ENCODE measurements at regions not wholly inside any gene's neighbourhood (a gene's known extent, or its start where the extent isn't known, plus 50 kb on each side); places are given as distances from the start of the nearest gene placed in this dataset.

DNA sequence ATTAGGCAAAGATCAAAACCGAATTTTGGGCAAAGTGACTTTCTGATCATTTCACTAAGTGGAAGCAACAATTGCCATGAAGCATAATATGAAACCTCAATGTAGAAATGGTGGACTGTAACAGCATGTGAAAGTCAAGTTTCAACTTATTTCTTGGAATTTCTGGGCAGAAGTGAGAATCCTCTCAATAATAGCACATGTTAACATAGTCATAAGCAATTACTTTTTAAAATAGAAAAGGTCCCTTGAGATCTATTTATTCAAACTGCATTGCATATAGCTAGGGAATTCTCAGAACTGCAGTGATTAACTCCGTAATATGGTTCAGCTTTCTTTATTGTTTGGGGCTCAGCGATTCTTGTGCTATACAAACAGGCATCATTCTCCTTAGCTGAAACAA is 136.7 kb upstream of the ATP2B1 start (continued):
- TF ChIP-seq ZBTB33 (IDR thresholded peaks at IDR 0.05) (no peak), HNF4A (conservative IDR thresholded peaks at IDR 0.05) (no peak), TAF1 (conservative IDR thresholded peaks at IDR 0.05) (no peak), JUND (IDR thresholded peaks at IDR 0.05) (no peak)
- TF ChIP-seq, protein P1, sequence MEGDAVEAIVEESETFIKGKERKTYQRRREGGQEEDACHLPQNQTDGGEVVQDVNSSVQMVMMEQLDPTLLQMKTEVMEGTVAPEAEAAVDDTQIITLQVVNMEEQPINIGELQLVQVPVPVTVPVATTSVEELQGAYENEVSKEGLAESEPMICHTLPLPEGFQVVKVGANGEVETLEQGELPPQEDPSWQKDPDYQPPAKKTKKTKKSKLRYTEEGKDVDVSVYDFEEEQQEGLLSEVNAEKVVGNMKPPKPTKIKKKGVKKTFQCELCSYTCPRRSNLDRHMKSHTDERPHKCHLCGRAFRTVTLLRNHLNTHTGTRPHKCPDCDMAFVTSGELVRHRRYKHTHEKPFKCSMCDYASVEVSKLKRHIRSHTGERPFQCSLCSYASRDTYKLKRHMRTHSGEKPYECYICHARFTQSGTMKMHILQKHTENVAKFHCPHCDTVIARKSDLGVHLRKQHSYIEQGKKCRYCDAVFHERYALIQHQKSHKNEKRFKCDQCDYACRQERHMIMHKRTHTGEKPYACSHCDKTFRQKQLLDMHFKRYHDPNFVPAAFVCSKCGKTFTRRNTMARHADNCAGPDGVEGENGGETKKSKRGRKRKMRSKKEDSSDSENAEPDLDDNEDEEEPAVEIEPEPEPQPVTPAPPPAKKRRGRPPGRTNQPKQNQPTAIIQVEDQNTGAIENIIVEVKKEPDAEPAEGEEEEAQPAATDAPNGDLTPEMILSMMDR (IDR thresholded peaks at IDR 0.05; ENCODE audit: low read depth, low read length, missing input control): no peak

DNA sequence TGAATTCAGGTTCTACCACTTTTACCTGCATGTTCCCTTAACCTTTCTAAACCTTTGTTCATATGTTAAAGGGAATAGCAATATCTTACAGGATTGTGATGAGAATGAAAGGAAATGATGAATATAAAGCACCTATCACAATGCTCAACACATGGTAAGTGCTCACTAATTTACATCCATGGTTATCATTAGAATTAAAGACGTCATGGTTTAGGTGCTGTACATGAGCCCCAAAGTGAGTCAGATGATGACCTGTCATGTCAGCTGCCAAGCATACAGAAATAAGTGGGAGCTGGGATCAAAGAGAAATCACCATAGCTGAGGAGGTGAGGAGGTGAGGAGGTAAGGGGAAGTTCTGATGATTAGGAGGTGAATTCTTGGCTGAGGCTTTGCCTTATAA is 135.9 kb upstream of the ATP2B1 start:
- H3K4me1 ChIP-seq (ENCODE audit: control insufficient read depth in 4 of 4, insufficient read depth in 4 of 4, low read length in 3 of 4): no peaks in the 10 kb centered on the region
- TF ChIP-seq TAF1 (conservative IDR thresholded peaks at IDR 0.05) (no peak), MAX (IDR thresholded peaks at IDR 0.05) (no peak), JUND (IDR thresholded peaks at IDR 0.05) (no peak), ZBTB33 (IDR thresholded peaks at IDR 0.05) (no peak), YY1 (IDR thresholded peaks at IDR 0.05) (no peak), RXRA (IDR thresholded peaks at IDR 0.05) (no peak), HNF4A (conservative IDR thresholded peaks at IDR 0.05) (no peak), GABPA (IDR thresholded peaks at IDR 0.05 in 1 of 2, conservative IDR thresholded peaks at IDR 0.05 in 1 of 2) (no peak), HNF4G (IDR thresholded peaks at IDR 0.05) (no peak), SP1 (IDR thresholded peaks at IDR 0.05) (no peak), NR2F2 (IDR thresholded peaks at IDR 0.05) (no peak), EGR1 (IDR thresholded peaks at IDR 0.05; ENCODE audit: low read depth in 2 of 2) (no peak), FOXA1 (IDR thresholded peaks at IDR 0.05) (no peak)
- TF ChIP-seq, protein P1 (IDR thresholded peaks at IDR 0.05; ENCODE audit: low read depth, low read length, missing input control): no peak
- TF ChIP-seq, protein P2, sequence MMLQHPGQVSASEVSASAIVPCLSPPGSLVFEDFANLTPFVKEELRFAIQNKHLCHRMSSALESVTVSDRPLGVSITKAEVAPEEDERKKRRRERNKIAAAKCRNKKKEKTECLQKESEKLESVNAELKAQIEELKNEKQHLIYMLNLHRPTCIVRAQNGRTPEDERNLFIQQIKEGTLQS (IDR thresholded peaks at IDR 0.05): no peak
- H3K27me3 ChIP-seq (ENCODE audit: control insufficient read depth in 4 of 4, insufficient read depth in 4 of 4, low read length in 3 of 4): peaks cover 0 to 6% (median 0%) of the 10 kb centered on the region in 4 donors
- H3K36me3 ChIP-seq (ENCODE audit: control insufficient read depth in 4 of 4, insufficient read depth in 3 of 4, low read depth in 1 of 4, low read length in 3 of 4): no peaks in the 10 kb centered on the region
- no peak overlapping the region for H3K27ac ChIP-seq (ENCODE audit: low read depth in 1 of 2, low read length in 2 of 2)
- DNase-seq (ENCODE audit: low spot score): no peak
- H3K4me3 ChIP-seq (ENCODE audit: low read depth in 1 of 3, low read length in 3 of 3): no peak overlapping the region
- 77% methylated on average over 1 of the region's 1 CpG for WGBS
- no peaks in the 10 kb centered on the region for H3K9me3 ChIP-seq (ENCODE audit: control insufficient read depth in 4 of 4, low read length in 3 of 4)
- no peak overlapping the region for H3K9ac ChIP-seq (ENCODE audit: low read depth in 1 of 2, low read length in 2 of 2)
